LNCAP (cell line): ENCODE measurements at regions not wholly inside any gene's neighbourhood (a gene's known extent, or its start where the extent isn't known, plus 50 kb on each side); places are given as distances from the start of the nearest gene placed in this dataset.

Experiments
- TF ChIP-seq, protein P1 (sequence below): fragments of 450-650 bp; IDR thresholded peaks from 2 replicates; pipeline ENCODE4 v1.5.1; 2017; ENCODE audit warnings: mild to moderate bottlenecking

DNA sequence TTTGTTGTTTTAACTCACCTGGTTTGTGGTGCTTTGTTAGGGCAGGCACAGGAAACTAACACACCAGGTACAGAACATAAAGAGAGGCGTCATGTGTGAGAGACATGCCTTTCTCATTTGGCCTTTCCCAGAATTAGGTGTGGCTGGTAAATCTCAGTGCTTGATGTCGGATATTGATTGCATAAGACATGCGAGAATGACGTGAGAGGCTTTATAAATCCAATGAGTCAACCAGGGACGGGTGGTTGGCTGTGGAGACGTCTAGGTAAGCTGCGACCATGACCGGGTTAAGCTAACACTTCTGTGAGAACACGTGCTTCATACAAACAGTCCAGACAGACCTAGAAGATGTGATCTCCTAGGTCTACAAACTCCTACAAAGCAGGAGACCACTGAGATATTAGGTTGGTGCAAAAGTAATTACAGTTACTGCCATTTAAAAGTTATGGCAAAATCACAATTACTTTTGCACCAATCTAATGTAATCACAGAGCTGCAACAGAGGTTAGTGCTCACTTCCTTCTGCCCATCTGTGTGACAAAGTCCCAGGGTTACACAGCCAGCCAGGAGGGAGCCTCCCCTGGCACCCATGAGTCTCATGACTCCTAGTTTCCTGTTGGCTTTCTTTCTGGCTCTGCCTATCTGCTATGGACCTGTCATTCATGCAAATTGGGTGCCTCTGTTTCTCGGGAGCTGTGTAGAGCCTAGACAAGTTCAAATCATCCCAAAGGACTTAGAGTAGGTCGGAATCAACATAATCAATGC lies 98.9 kb upstream of the ATP8B1 start:
- TF ChIP-seq, protein P1, sequence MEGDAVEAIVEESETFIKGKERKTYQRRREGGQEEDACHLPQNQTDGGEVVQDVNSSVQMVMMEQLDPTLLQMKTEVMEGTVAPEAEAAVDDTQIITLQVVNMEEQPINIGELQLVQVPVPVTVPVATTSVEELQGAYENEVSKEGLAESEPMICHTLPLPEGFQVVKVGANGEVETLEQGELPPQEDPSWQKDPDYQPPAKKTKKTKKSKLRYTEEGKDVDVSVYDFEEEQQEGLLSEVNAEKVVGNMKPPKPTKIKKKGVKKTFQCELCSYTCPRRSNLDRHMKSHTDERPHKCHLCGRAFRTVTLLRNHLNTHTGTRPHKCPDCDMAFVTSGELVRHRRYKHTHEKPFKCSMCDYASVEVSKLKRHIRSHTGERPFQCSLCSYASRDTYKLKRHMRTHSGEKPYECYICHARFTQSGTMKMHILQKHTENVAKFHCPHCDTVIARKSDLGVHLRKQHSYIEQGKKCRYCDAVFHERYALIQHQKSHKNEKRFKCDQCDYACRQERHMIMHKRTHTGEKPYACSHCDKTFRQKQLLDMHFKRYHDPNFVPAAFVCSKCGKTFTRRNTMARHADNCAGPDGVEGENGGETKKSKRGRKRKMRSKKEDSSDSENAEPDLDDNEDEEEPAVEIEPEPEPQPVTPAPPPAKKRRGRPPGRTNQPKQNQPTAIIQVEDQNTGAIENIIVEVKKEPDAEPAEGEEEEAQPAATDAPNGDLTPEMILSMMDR: no peak

DNA sequence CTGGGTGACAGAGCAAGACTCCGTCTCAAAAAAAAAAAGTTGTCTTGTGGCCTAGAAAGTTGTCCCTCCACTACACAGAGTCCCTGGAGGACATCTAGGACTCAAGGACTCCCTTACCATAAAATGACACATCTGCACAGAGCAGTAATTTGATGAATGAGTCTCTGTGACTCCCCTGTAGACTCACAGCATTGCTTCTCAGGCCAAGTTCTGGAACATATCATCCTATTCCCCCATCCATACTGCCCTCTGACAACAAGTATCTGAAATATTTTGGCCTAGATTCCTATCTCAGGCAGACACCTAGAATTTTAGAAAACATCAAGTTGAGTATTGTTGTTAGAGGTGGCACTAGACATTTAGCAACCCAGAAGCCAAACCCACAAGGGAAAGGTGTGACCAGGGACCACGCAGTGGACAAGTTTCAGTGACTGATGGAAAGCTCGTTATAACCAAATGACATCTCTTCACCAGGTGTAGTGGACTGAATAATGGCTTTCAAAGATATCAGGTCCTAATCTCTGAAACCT lies 97.9 kb upstream of the ATP8B1 start:
- TF ChIP-seq, protein P1: no peak

DNA sequence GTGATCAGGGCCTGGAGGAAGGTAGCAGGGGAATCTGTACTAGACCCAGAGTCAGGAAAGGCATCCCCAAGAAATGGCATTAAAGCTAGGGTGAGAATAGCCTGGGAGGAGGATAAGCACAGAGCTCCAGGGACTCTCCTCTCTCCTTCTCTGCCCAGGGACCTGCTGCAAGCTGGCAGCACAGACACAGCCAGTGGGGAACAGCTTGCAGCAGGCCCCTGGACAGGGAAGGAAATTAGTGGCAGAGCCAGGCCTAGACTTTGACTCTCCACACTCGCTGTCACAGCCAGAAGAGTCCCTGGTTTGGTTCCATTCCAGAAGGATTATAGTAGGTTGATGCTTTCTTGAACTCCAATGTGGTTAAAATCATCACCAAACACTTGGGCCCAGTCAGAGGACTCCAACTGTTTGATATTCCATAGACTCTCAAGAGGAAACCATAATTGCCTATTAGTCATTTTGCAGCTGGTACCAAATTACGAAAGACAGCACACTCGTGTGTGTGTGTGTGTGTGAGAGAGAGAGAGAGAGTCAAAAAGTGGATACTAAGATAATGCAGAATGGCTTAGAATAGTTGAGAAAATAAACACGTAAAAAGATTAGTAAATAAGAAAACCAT lies 95.5 kb upstream of the ATP8B1 start:
- TF ChIP-seq, protein P1: no peak

DNA sequence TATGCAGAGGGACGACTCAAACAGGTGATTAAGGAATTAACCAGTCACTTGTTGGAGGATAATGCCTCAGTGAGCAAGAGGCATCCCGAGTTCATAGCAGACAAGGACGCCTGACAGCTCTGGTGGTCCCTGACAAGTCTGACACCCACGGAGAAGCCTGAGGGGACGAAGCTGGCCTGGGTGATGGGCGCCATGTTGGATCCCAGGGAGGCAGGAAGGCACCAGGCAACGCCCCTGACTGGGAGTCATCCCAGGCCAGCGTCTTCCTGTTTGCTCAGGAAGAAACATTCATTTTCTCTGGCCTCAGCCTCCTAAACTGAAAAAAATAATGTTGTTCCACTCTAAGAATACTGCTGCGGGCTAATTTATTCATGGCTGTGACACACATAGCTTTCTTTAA lies 92.1 kb upstream of the ATP8B1 start:
- TF ChIP-seq, protein P1: no peak

DNA sequence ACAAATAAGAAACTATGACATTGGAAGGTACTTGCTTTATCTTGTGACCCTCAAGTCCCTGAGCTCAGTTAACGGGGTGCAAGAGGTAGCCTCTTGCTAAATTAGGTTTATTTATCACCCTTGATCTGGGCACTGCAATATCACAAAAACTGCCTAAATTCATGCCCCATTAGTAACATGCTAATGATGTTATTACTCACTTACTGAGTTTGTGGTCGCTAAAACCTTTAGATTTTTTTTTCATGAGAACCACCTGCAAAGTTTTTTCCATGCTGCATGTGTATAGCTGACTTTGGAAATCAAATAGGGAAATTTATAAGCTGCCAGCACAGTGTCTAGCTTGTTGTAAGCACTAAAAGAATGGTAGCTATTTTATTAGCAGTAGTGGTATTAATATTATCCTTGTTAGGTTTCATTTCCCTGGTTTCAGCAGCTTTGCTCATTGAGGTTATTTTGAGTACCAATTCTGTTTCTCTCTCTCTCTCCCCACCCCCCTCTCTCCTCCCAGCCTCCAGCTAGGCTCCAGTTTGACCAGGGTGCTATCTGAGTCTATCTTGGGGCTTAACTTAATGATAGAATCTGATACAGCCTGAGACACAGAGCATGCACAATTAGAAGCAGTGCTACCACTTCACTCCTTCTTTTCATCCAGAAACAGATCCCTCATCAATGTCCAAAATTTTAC lies 88.7 kb upstream of the ATP8B1 start:
- TF ChIP-seq, protein P1: no peak

DNA sequence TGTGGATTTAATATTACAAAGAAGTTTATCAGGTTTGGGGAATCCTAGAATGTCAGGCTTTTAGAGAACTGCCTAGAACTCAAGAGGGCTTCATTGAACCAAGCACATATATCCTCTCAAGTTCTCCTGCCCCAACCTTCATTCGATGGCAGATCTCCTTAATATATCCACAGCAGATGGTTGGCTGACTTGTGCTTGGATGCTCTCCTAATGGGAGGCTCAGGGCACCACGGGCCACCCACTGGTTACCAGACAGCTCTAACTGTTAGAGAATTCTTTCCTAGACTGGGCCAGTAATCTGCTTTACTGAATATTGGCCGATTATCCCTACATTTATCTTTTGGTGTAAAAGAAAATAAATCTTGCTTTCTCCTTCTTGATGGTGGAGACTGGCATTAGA lies 87.2 kb upstream of the ATP8B1 start:
- TF ChIP-seq, protein P1: no peak

DNA sequence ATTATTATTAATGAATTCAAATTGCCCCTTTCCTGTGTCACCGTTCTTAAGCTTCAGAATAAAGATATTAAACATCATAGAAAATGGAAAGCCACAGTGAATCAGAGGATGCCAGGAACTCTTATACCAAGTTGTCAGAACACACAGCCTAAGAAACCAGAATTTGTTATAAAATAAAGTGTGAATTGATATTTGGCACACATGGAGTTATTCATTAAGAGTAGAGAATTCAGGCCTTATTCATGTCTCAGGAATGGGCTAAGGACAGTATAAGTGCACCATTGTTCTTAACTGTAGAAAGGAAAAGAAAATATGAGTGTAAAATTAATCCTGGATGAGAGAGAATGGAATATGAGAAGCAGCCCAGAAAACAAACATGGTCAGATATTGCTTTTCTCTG lies 86.7 kb upstream of the ATP8B1 start:
- TF ChIP-seq, protein P1: no peak
